ENCODE measurements at regions not wholly inside any gene's neighbourhood (a gene's known extent, or its start where the extent isn't known, plus 50 kb on each side); places are given as distances from the start of the nearest gene placed in this dataset. TPM values are rescaled to one million over a fixed set of nuclear protein-coding genes. Genes with fewer than 3 reads are reported as not detected.

GRCh38 chr6:159324596-159324995 lies 155.4 kb downstream of the FNDC1 start:
- TF ChIP-seq CTCF (IDR thresholded peaks at IDR 0.05): no peak
- ATAC-seq (ENCODE audit: low FRiP score) (no peak), DNase-seq (ENCODE audit: low spot score) (no peak)

Small RNAs in the stretch of these regions (small RNA-seq; reads per million reads assigned to genes)
- not detected for gene AL078604.3
